CD14-positive monocyte (primary cell): ENCODE measurements at regions not wholly inside any gene's neighbourhood (a gene's known extent, or its start where the extent isn't known, plus 50 kb on each side); places are given as distances from the start of the nearest gene placed in this dataset.

Source experiments
- DNase-seq, 3 donors: peaks; one replicate each; pipeline ENCODE4 v3.0.0-alpha.2; 2011 to 2022
- H2AFZ ChIP-seq: 2 replicates; pipeline ENCODE4 v1.6.0; 2012; ENCODE audit warnings: mild to moderate bottlenecking, low read depth, low read length, inconsistent platforms; ENCODE audit not compliant: insufficient read depth, poor library complexity, severe bottlenecking
- H3K27ac ChIP-seq, 2 donors: 1 replicate in 1 of 2; 2 replicates in 1 of 2; pipeline ENCODE4 v1.5.1; 2012 to 2013; ENCODE audit warnings: low read length in 2 of 2, control low read depth in 1 of 2, inconsistent platforms in 1 of 2, low read depth in 1 of 2, mild to moderate bottlenecking in 1 of 2
- H3K27me3 ChIP-seq, 2 donors: one replicate each; pipeline versions ENCODE4 v1.6.0 to v1.6.1; 2011 to 2013; ENCODE audit warnings: low read length in 2 of 2; ENCODE audit not compliant: control insufficient read depth in 2 of 2, insufficient read depth in 2 of 2
- H3K36me3 ChIP-seq, 2 donors: replicated peaks in 1 of 2; 1 replicate in 1 of 2; 2 replicates in 1 of 2; pipeline versions ENCODE4 v1.5.1 to v1.6.1; 2012 to 2013; ENCODE audit warnings: low read length in 2 of 2, control low read depth in 1 of 2, inconsistent platforms in 1 of 2, mild to moderate bottlenecking in 1 of 2; ENCODE audit not compliant: insufficient read depth in 2 of 2, control insufficient read depth in 1 of 2
- H3K4me1 ChIP-seq, 2 donors: 1 replicate in 1 of 2; 2 replicates in 1 of 2; pipeline versions ENCODE4 v1.5.1 to v1.6.1; 2012 to 2013; ENCODE audit warnings: low read length in 2 of 2, control low read depth in 1 of 2, inconsistent platforms in 1 of 2, mild to moderate bottlenecking in 1 of 2, moderate library complexity in 1 of 2; ENCODE audit not compliant: insufficient read depth in 2 of 2, control insufficient read depth in 1 of 2
- H3K4me2 ChIP-seq: replicated peaks from 2 replicates; pipeline ENCODE3; 2012; ENCODE audit warnings: low read length, moderate library complexity, mild to moderate bottlenecking; ENCODE audit not compliant: poor library complexity, severe bottlenecking; ENCODE audit errors: extremely low read depth
- H3K4me3 ChIP-seq, 3 experiments: fragments of 200-600 bp in 1 of 3; sonication (generic) in 1 of 3; replicated peaks in 1 of 3; 1 replicate in 2 of 3; 2 replicates in 1 of 3; pipeline ENCODE4 v1.5.1; 2011 to 2013; ENCODE audit warnings: low read length in 3 of 3, mild to moderate bottlenecking in 3 of 3, control low read depth in 2 of 3, low read depth in 2 of 3, inconsistent platforms in 1 of 3, moderate library complexity in 1 of 3
- H3K79me2 ChIP-seq: 2 replicates; pipeline ENCODE4 v1.6.0; 2012; ENCODE audit warnings: mild to moderate bottlenecking, control low read depth, inconsistent platforms, low read length, moderate library complexity; ENCODE audit not compliant: insufficient read depth
- H3K9ac ChIP-seq: 2 replicates; pipeline ENCODE4 v1.6.0; 2017; ENCODE audit warnings: low read length, mild to moderate bottlenecking; ENCODE audit not compliant: insufficient read depth, poor library complexity, severe bottlenecking
- H3K9me3 ChIP-seq, 2 donors: replicated peaks in 1 of 2; 1 replicate in 1 of 2; 2 replicates in 1 of 2; pipeline versions ENCODE4 v1.5.1 to v1.6.1; 2012 to 2013; ENCODE audit warnings: low read length in 2 of 2, control low read depth in 1 of 2; ENCODE audit not compliant: control insufficient read depth in 1 of 2, insufficient read depth in 1 of 2
- H4K20me1 ChIP-seq: 2 replicates; pipeline ENCODE4 v1.6.0; 2012; ENCODE audit warnings: mild to moderate bottlenecking, low read length, control low read depth, moderate library complexity; ENCODE audit not compliant: insufficient read depth
- H3K27ac Mint-ChIP-seq, 7 donors: one replicate each; pipeline ENCODE4 v1.8.0; 2020; ENCODE audit warnings: mild to moderate bottlenecking in 7 of 7, mixed read lengths in 7 of 7, moderate library complexity in 6 of 7, inconsistent platforms in 2 of 7
- H3K27me3 Mint-ChIP-seq, 3 donors: one replicate each; pipeline ENCODE4 v1.8.0; 2021 to 2022; ENCODE audit warnings: low read depth in 3 of 3, mild to moderate bottlenecking in 3 of 3, mixed read lengths in 3 of 3, moderate library complexity in 3 of 3, inconsistent platforms in 1 of 3
- H3K36me3 Mint-ChIP-seq, 2 donors: one replicate each; pipeline ENCODE4 v1.8.0; 2020; ENCODE audit warnings: mixed read lengths in 2 of 2, inconsistent platforms in 1 of 2, mild to moderate bottlenecking in 1 of 2
- H3K4me1 Mint-ChIP-seq: one replicate; pipeline ENCODE4 v1.8.0; 2020; ENCODE audit warnings: mild to moderate bottlenecking, mixed read lengths
- H3K4me3 Mint-ChIP-seq, 2 donors: one replicate each; pipeline ENCODE4 v1.8.0; 2020; ENCODE audit warnings: mild to moderate bottlenecking in 2 of 2, mixed read lengths in 2 of 2, moderate library complexity in 1 of 2
- H3K9me3 Mint-ChIP-seq, 7 donors: one replicate each; pipeline ENCODE4 v1.8.0; 2020 to 2022; ENCODE audit warnings: mixed read lengths in 7 of 7, mild to moderate bottlenecking in 6 of 7, moderate library complexity in 6 of 7, inconsistent platforms in 2 of 7
- WGBS: methylation state at CpG from one replicate; pipeline ENCODE4 v1.1.5; 2013; ENCODE audit warnings: missing lambda C conversion rate; ENCODE audit not compliant: insufficient coverage; 5-methylcytosine and 5-hydroxymethylcytosine counted together
- intact Hi-C, 2 donors: fragments of 100-400 bp; cut with micrococcal nuclease; formaldehyde crosslinking; loops; one replicate each; pipeline versions ENCODE4 v1.15.0 to v1.15.1; 2023
- TF ChIP-seq, protein P1 (sequence below): fragments of 200-600 bp; IDR thresholded peaks from one replicate; pipeline ENCODE4 v1.8.0; 2022; ENCODE audit warnings: antibody characterized with exemption, mild to moderate bottlenecking

DNA sequence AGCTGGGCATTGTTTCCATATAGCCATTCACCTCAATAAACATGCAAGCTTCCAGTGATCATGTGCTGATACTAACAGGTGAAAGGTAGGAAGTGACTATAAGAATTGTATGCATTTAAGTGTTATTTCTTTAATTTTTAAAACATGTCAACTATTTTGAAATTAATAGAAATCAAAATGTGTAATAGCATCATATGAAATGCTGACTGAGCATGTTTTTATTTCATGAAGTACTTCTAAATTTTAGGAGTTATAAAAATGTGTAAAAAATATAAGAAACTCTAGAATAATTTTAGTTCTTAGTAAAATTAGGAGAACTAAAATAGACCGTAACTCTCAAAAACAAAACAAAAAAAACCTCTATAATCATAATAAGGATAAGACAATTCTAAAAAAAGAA lies 229.3 kb upstream of the ARPP21 start:
- H3K27me3 Mint-ChIP-seq: no peaks in the 10 kb centered on the region
- no peak overlapping the region for H3K9ac ChIP-seq
- no peaks in the 10 kb centered on the region for H3K36me3 Mint-ChIP-seq
- no peaks in the 10 kb centered on the region for H3K4me1 Mint-ChIP-seq
- H3K27me3 ChIP-seq: no peaks in the 10 kb centered on the region
- no peaks in the 10 kb centered on the region for H3K9me3 ChIP-seq
- no CpG with 5 or more reads among the region's 1 CpG for WGBS
- H3K4me3 Mint-ChIP-seq: no peak overlapping the region
- no peak overlapping the region for H3K4me2 ChIP-seq
- intact Hi-C loops: no loop called here
- no peak overlapping the region for H3K27ac ChIP-seq
- no peak overlapping the region for H2AFZ ChIP-seq
- H3K4me1 ChIP-seq: no peaks in the 10 kb centered on the region
- H3K9me3 Mint-ChIP-seq: peaks cover 0 to 5% (median 2%) of the 10 kb centered on the region in 7 donors
- TF ChIP-seq, protein P1, sequence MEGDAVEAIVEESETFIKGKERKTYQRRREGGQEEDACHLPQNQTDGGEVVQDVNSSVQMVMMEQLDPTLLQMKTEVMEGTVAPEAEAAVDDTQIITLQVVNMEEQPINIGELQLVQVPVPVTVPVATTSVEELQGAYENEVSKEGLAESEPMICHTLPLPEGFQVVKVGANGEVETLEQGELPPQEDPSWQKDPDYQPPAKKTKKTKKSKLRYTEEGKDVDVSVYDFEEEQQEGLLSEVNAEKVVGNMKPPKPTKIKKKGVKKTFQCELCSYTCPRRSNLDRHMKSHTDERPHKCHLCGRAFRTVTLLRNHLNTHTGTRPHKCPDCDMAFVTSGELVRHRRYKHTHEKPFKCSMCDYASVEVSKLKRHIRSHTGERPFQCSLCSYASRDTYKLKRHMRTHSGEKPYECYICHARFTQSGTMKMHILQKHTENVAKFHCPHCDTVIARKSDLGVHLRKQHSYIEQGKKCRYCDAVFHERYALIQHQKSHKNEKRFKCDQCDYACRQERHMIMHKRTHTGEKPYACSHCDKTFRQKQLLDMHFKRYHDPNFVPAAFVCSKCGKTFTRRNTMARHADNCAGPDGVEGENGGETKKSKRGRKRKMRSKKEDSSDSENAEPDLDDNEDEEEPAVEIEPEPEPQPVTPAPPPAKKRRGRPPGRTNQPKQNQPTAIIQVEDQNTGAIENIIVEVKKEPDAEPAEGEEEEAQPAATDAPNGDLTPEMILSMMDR: no peak
- H4K20me1 ChIP-seq: no peaks in the 10 kb centered on the region
- no peak for DNase-seq
- H3K27ac Mint-ChIP-seq: no peak overlapping the region
- H3K4me3 ChIP-seq: no peak overlapping the region
- no peaks in the 10 kb centered on the region for H3K36me3 ChIP-seq
- no peaks in the 10 kb centered on the region for H3K79me2 ChIP-seq

DNA sequence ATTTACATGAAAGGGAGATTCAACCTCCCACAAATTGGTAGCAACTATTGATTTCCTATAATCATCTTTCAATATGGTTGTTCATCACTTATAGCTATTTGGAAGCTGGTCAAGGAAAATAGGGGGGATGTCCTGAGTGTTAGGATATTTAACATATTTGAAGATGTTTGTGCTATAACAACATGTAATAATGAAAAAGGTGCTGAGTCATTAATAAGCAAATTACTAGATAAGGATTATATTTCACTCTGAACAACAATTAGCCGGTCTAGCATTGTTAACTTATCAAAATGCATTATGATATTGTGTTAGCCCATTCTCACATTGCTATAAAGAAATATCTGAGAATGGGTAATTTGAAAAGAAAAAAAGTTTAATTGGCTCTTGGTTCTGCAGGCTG lies 225.8 kb upstream of the ARPP21 start:
- no peak for DNase-seq
- peaks cover 0 to 7% (median 1%) of the 10 kb centered on the region in 7 donors for H3K9me3 Mint-ChIP-seq
- no peaks in the 10 kb centered on the region for H3K27me3 ChIP-seq
- no peak overlapping the region for H3K27ac Mint-ChIP-seq
- WGBS: no CpG with 5 or more reads among the region's 1 CpG
- TF ChIP-seq, protein P1: no peak
- H2AFZ ChIP-seq: no peak overlapping the region
- H3K9ac ChIP-seq: no peak overlapping the region
- H3K4me2 ChIP-seq: no peak overlapping the region
- H3K9me3 ChIP-seq: no peaks in the 10 kb centered on the region
- H3K79me2 ChIP-seq: no peaks in the 10 kb centered on the region
- H3K36me3 Mint-ChIP-seq: no peaks in the 10 kb centered on the region
- no peaks in the 10 kb centered on the region for H4K20me1 ChIP-seq
- no peak overlapping the region for H3K4me3 Mint-ChIP-seq
- intact Hi-C loops: no loop called here
- no peaks in the 10 kb centered on the region for H3K36me3 ChIP-seq
- H3K4me1 ChIP-seq: no peaks in the 10 kb centered on the region
- H3K4me1 Mint-ChIP-seq: no peaks in the 10 kb centered on the region
- H3K27me3 Mint-ChIP-seq: peaks cover 0 to 1% (median 0%) of the 10 kb centered on the region in 3 donors
- no peak overlapping the region for H3K27ac ChIP-seq
- no peak overlapping the region for H3K4me3 ChIP-seq
